Astrocyte of the spinal cord (primary cell): ENCODE measurements at regions not wholly inside any gene's neighbourhood (a gene's known extent, or its start where the extent isn't known, plus 50 kb on each side); places are given as distances from the start of the nearest gene placed in this dataset.

Experiments
- DNase-seq: peaks from one replicate; pipeline ENCODE4 v3.0.0; 2011; ENCODE audit warnings: low read depth, low spot score
- H3K4me3 ChIP-seq: 2 replicates; pipeline ENCODE4 v1.5.1; 2011; ENCODE audit warnings: low read depth, mild to moderate bottlenecking, low read length, moderate library complexity
- CTCF ChIP-seq: IDR thresholded peaks from 2 replicates; pipeline ENCODE4 v1.5.1; 2012; ENCODE audit warnings: low read depth, mild to moderate bottlenecking, low read length, inconsistent platforms
- in situ Hi-C: cut with HindIII; loops from 2 replicates; pipeline ENCODE4 v1.10.0; 2017; ENCODE audit warnings: low sequenced_read_pairs

GRCh38 chr4:119750048-119750447 is 121.4 kb upstream of the PDE5A start:
- in situ Hi-C loops = no loop called here
- no peak overlapping the region for H3K4me3 ChIP-seq
- DNase-seq = no peak
- no peak for TF ChIP-seq CTCF

- DNase-seq = no peak
- no peak overlapping the region for H3K4me3 ChIP-seq
- TF ChIP-seq CTCF = no peak
- in situ Hi-C loops = no loop called here
These were observed 120.2 kb upstream of the PDE5A start for GRCh38 chr4:119748853-119749252.

- H3K4me3 ChIP-seq = no peak overlapping the region
- in situ Hi-C loops = no loop called here
- DNase-seq = no peak
- TF ChIP-seq CTCF = no peak
These were observed 118.3 kb upstream of the PDE5A start for GRCh38 chr4:119746951-119747350.

GRCh38 chr4:119745351-119745750 is 116.7 kb upstream of the PDE5A start:
- no peak overlapping the region for H3K4me3 ChIP-seq
- DNase-seq = no peak

GRCh38 chr4:119744580-119744979 is 116.0 kb upstream of the PDE5A start:
- in situ Hi-C loops = no loop called here
- no peak overlapping the region for H3K4me3 ChIP-seq
- TF ChIP-seq CTCF = no peak
- no peak for DNase-seq

More at GRCh38 chr4:119745351-119745750, 116.7 kb upstream of the PDE5A start:
- no peak for TF ChIP-seq CTCF
- in situ Hi-C loops = no loop called here

- TF ChIP-seq CTCF = no peak
- in situ Hi-C loops = no loop called here
- no peak for DNase-seq
- no peak overlapping the region for H3K4me3 ChIP-seq
These were observed 115.0 kb upstream of the PDE5A start for GRCh38 chr4:119743644-119744043.

- in situ Hi-C loops = no loop called here
- no peak for DNase-seq
- no peak for TF ChIP-seq CTCF
- H3K4me3 ChIP-seq = no peak overlapping the region
These were observed 111.2 kb upstream of the PDE5A start for GRCh38 chr4:119739796-119740195.
